Fibroblast of mammary gland (primary cell): ENCODE measurements at regions not wholly inside any gene's neighbourhood (a gene's known extent, or its start where the extent isn't known, plus 50 kb on each side); places are given as distances from the start of the nearest gene placed in this dataset.

Experiments used
- DNase-seq: peaks from one replicate; pipeline ENCODE4 v3.0.0-alpha.2; 2010; ENCODE audit warnings: low read depth
- H3K4me3 ChIP-seq: 2 replicates; pipeline ENCODE4 v1.5.1; 2011; ENCODE audit warnings: low read depth, mild to moderate bottlenecking, low read length, moderate library complexity; ENCODE audit not compliant: control insufficient read depth
- TF ChIP-seq, protein P1 (sequence below): conservative IDR thresholded peaks from 2 replicates; pipeline ENCODE4 v1.5.1; 2011; ENCODE audit warnings: low read depth, low read length, inconsistent platforms; ENCODE audit not compliant: control insufficient read depth, insufficient read depth

DNA sequence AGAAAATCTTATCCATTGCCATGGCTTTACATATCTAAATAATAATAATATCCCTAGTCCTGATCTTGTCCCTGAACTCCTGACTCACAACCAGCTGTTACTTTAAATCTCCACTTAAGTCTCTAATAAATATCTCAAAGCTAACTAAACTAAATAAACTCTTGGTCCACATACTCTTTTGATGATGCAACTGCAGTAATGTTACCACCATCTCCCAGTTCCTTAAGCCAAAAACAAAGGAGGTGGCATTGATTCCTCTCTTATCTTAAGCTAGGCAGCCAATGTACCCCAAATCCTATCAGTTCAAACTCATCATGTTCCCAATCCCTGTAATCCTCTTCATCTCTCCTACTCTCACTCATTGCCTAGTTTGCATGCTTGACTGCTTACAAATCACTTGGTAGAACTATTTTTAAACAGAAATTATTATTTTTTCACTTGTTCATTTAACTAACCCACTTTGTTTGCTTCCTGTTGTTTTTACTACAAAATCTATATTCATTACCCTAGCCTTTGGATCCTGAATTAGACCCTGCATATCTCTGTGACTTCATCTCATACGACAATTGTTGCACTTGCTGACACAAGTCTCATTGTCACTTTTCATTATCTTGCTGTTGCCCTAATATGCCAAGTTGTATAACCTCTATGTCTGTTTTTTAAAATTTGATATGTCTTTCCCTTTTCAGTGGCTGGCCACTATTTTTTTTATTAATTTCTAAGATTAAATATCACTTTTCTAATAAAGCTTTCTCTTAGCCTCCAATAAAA, 462.2 kb downstream of the ZPLD1 start:
- no peak overlapping the region for H3K4me3 ChIP-seq
- TF ChIP-seq, protein P1, sequence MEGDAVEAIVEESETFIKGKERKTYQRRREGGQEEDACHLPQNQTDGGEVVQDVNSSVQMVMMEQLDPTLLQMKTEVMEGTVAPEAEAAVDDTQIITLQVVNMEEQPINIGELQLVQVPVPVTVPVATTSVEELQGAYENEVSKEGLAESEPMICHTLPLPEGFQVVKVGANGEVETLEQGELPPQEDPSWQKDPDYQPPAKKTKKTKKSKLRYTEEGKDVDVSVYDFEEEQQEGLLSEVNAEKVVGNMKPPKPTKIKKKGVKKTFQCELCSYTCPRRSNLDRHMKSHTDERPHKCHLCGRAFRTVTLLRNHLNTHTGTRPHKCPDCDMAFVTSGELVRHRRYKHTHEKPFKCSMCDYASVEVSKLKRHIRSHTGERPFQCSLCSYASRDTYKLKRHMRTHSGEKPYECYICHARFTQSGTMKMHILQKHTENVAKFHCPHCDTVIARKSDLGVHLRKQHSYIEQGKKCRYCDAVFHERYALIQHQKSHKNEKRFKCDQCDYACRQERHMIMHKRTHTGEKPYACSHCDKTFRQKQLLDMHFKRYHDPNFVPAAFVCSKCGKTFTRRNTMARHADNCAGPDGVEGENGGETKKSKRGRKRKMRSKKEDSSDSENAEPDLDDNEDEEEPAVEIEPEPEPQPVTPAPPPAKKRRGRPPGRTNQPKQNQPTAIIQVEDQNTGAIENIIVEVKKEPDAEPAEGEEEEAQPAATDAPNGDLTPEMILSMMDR: no peak
- DNase-seq: no peak

DNA sequence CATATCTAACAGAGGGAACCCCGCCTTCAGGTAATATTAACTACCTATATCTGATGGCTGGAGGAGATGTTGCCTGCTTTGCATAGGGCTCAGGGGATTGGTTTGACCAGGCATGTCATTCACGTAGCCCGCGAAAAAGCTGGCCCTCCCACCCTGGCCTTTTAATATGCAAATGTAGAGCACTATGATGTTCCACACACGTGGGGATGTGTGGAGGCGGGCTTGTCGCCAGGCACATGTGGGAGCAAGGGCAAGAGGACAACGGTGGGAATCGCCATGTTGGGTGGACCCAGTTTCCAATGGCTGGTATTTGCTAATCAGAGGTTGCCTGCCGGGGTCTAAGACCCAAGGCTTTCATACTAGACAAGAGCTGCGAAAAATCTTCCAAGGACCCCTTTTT, 469.8 kb downstream of the ZPLD1 start:
- no peak overlapping the region for H3K4me3 ChIP-seq
- TF ChIP-seq, protein P1: no peak
- DNase-seq: no peak

DNA sequence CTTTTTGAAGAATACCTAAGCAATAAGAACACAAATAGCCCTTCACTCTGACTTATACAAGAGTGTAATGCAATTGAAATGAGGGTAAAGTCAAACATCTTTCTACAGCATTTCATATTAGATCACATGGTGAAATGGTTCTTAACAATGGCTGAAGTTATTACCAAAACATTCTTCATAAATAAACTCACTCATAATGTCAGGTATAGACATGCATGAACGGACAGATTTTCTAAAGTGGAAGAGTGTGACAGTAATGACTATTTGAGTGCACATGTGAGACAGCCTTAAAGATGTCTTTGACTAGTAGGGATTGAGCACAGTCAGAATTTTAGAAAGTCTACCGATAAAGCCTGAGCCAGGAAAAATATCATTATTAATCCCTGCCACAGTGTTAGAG, 471.0 kb downstream of the ZPLD1 start:
- TF ChIP-seq, protein P1: no peak
- no peak overlapping the region for H3K4me3 ChIP-seq
- no peak for DNase-seq

DNA sequence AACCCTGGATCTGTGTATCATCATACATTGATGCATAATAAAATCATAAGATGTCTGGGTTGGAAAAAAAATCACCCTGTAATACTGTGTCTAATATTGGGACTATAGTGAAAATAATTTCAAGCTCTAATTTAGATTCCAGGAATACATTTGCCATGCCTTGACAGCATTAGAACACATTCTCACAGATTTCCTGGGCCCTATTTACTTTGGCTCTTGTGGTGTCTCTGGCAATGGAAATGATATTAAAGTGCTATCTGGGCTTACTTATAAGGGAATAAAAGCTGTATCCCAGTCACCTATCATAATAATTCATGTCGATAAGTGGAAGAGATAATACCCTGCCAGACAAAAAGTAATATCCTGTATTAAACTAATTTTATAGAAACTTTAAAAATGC, 472.0 kb downstream of the ZPLD1 start:
- no peak for DNase-seq
- H3K4me3 ChIP-seq: no peak overlapping the region
- TF ChIP-seq, protein P1: no peak

DNA sequence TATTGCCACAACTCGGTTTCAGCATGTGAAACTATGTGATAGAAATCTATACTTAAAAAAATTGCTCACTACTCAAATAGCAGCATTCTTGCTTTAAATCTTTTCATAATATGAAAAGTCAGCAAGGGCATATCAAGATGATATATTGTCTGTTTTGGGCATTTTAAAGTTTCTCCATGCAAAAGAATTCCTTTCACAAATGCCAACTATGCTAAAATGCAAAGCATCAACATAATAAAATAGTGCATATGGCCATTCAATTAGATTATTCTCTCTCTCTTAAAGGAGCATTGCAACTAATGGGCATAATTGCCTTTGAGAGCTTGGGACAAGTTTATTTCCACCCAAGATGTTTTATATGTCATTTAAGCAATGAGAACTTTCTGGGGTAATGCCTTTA, 475.1 kb downstream of the ZPLD1 start:
- TF ChIP-seq, protein P1: no peak
- H3K4me3 ChIP-seq: no peak overlapping the region
- no peak for DNase-seq

DNA sequence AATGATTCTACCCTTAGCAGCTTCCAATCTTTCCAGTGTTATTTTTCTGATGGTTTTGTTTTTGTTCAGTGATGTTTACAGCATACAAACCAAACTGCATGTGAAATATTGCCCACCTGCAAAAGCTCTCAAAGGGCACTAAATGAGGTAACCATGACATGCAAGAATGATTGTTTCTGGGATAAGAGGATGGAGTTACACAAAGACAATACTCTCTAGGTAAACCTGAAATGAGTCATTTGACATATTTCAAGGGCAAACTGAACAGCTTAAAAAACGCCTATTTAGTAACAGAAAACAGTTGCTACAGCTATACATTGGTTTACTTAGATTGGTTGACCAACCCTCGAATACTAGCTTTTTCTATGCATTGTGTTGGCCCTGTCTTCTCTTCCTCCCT, 481.7 kb downstream of the ZPLD1 start:
- TF ChIP-seq, protein P1: no peak
- no peak for DNase-seq
- H3K4me3 ChIP-seq: no peak overlapping the region
